NOMO-1 treated with dmso at 0.1 percent for 144 hours (cell line): ENCODE measurements at regions not wholly inside any gene's neighbourhood (a gene's known extent, or its start where the extent isn't known, plus 50 kb on each side); places are given as distances from the start of the nearest gene placed in this dataset.
"Not testable (repeated sequence)": the region's sequence is repeated elsewhere in the genome, so short reads cannot be mapped to it uniquely, and the experiment has no call there.

Experiments used
- DNase-seq: peaks from one replicate; lab custom pipeline; 2025; ENCODE audit not compliant: unreplicated experiment; lab: John Stamatoyannopoulos, UW

DNA sequence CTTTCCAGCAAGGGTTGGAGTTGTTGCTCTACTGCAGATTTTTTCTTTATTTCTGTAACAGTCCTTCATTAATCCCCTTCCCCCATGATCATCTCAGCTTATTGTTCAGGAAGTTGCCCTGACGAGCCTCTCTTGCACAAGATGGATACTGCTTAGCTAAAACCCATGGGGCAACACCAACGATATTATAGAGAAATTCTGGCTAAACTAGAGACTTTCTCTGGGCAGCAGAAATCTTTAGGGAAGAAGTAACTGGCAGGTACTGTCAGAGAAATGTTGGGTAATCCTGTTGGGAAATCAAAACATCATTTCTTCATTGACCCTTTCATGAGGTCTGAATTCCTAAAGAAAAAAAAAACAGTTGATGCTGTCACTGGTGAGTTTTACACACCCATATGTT, 921.3 kb downstream of the NLGN4X start:
- peak; percentile 22 for DNase-seq

DNA sequence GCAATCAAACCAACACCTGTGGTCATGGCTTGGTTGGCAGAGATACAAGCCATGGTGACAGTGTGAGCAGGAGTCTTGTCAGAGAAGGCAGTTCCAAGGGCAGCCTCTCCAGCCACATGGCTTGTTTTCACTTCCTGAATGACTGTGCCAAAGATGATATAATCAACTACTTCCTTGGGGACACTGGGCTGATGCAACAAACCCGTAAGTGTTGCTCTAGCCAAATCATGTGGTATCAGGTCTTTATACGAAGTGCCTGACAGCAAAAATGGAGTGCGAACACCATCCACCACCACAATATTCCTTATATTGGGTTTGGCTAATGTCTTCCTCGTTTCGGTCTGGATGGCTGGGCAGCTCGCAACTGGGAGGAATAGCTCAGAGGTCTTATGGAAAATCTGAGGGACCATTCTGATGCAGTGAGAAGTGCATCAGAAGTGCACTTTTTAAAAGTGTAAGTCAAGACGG, 922.0 kb downstream of the NLGN4X start:
- peak; percentile 19 for DNase-seq

DNA sequence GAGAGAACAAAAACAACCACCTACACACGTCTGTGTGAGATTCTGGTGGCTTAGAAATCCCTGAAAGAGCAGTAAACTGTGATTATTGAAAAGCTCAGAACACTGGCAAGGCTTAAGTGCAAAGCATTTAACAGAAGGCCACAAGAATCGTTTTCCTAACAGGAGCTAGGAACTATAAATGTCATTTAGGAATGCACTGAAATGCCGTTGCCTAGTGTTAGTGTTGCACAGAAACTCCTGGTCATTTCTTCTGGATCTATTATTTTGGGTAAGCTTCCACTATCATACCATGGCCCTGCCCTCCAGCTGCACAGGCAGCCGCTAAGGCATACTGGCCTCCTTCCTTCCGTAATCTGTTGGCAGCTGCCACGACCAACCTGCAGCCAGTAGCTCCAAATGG, 923.2 kb downstream of the NLGN4X start:
- no peak for DNase-seq

DNA sequence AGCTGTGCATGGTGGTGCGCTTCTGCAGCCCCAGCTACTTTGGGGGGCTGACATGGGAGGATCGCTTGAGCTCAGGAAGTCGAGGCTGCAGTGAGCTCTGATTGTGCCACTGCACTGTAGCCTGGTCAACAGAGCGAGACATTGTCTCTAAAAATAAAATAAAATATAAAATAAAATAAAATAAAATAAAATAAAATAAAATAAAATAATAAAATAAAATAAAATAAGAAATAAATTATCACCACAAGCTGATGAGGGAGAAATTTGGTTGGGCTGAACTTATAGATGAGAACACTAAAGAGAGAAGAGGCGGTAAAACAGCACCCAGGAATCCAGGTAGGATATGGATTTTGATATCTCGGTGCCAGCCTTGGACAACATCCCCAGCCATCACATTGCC, 933.7 kb downstream of the NLGN4X start:
- DNase-seq, result no peak

DNA sequence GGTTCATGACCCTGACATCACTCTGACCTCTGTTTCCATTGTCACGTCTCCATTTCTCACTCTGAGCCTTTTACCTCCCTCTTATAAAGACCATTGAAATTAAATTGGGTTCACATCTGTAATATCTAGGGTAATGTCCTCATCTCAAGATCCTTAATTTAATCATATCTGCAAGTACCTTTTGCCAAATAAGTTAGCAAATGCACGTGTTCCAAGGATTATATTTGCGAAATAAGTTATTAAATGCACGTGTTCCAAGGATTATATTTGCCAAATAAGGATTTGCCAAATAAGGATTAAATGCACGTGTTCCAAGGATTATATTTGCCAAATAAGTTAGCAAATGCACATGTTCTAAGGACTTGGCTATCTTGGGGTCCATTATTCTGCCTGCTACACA, 938.0 kb downstream of the NLGN4X start:
- no peak for DNase-seq

DNA sequence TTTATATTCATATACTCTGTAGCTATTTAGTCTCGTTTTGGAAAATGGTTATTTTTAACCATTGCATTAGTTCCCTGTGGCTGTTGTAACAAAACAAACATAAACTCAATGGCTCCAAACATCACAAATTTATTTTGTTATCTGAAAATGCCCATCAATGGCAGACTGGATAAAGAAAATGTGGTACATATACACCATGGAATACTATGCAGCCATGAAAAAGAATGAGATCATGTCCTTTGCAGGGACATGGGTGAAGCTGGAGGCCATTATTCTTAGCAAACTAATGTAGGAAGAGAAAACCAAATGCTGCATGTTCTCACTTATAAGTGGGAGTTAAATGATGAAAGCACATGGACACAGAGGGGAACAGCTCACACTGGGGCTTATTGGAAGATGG, 938.7 kb downstream of the NLGN4X start:
- not testable (repeated sequence) for DNase-seq

DNA sequence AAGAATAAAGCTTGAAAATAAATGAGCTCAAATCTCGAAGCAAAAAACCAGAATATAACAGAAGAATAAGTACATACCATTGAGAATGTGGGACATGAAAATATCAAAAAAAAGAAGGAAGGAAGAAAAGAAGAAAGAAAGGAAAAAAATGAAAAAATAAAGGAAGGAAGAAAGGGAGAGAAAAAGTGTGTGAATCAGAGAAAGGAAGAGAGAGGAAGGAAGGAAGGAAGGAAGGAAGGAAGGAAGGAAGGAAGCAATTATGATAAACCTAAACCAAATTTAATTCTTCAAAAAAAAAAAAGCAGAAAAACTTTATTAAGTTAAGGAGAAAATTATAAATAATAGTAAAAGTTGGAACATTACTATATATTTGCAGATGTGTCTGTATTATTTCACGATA, 949.8 kb downstream of the NLGN4X start:
- DNase-seq, result no peak

DNA sequence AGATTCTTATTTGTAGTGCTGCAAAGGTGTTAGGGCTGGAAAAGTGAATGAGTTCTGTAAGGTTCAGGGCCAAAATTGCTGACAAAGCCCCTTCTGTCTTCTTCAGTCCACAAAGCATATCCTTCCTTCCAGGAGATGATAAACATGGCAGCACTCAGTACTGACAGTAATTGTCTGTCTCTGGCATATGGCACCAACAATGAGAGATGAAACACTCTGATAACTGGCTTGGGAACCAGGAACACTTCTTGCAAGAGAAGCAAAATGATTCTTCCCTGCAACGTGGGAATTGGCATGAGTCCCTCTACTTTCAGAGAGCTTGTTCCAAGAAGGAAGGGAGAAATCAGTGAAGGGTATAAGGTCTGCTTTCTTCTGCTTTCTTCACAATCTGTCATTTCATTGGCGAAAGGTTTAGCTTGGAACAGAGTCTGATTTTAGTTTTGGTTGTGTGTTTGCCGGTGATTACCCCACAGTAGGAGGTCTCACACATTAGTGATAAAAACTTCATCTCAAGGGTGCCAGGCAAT, 963.3 kb downstream of the NLGN4X start:
- DNase-seq, result no peak

DNA sequence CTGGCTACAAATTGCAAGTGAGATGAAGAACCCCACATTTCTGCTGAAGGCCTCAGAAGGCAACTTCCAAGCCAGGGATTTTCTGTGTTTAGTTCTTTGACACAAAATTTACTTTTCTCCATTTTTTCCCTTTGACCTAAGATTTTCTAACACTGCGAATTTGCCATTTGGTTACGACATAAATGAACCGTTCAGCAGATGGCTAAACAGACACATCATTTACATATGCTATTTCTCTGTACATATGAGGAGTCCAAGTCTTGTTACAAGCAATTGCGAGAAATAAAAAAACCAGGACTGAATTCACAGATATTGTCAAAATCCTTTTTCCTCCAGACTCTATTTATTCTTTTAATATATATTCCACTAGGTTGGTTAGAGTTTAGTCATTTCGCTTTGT, 978.6 kb downstream of the NLGN4X start:
- no peak for DNase-seq

DNA sequence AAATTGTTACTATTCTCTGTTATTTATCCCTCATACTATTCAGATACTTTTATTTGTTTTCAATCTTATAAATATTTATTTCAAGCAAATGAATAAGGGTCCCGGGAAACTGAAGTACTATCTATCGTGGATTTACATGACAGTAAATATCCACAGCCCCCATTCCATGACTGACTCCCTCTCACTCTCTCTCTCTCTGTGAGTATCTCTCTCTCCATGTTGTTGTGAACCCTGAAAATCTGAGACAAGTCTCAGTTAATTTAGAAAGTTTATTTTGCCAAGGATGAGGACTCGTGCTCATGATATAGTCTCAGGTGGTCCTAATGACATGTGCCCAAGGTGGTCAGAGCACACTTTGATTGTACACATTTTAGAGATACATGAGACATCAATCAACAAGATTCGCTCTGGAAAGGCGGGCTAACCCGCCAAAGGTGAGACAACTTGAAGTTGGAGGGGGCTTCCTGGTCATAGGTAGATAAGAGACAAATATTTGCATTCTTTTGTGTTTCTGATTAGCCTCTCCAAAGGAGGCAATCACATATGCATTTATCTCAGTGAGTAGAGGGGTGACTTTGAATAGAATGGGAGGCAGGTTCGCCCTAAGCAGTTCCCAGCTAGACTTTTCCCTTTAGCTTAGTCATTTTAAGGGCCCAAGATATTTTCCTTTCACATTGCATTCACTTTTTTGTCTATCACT, 986.4 kb downstream of the NLGN4X start:
- no peak for DNase-seq

DNA sequence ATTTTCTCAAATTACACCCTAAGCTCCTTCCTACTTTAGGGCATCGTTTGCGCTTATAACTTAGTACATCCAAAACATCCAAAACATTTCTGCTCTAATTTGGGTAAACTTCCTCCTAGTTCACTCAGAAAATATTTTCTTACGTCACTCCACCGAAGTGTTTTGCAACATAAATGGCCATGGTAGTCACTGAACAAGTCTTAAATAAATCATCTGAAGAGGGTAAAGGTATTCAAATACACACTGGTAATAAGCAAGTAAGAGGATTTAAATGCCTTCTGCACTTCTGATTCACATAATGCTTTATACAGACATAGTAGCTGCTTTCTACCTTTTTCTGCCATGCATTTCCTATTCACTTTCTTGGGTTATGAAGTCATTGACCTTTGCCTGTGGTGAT, 991.9 kb downstream of the NLGN4X start:
- DNase-seq, result no peak

DNA sequence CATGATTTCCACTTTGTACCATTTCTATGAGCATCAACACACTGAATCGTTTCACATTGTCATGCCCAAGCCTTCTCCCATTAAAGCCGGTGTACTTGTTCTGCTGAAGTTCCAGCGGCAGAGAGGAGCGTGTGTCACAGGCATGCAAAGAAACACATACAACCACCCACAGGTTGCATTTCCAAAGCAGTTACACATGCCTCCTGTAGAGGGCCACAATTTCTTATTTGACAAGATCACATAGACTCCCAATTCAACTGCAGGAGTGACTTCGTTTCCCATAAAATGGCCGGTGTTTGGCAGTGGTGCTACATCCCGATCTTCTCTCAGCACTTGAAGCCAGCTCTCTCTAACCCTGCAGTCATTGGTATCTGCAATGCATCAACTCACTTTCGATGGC, 992.6 kb downstream of the NLGN4X start:
- DNase-seq, result no peak

DNA sequence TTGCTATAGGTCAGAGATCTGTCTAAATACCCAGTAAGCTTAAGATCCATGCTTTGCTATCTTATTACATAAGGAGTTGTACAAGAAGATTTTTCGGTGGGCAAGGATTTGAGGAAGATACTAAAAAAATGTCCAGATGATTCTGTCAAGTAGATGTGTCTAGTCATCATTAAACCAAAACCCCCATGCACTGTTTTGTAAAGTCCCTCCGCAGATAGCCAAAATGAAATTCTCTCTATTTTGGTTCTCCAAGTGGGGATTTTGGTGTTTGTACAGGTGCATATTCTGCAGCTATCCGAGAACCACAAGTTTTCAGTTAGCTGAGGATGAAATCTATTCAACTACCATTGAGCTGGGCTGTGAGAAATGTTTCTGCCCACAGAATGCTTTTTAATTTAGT, 994.8 kb downstream of the NLGN4X start:
- no peak for DNase-seq

DNA sequence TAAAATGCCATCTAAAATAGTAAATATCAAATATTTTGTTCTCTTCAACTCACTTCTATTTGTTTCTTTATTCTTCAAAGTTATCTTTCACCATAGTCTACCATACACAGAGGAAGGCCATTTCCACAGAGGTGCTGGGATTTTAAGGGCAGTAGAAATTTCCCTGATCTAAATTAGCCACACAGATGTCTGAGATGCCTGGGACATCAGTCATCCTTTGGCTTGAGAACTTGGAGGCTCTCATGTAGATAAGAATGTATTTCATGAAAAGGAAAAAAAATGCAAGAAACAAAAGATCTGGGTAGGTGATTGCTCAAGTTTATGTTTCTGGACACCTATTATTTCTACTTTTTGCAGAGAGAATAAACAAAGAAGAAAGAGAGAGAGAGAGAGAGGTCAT, 1008.2 kb downstream of the NLGN4X start:
- DNase-seq, result no peak

DNA sequence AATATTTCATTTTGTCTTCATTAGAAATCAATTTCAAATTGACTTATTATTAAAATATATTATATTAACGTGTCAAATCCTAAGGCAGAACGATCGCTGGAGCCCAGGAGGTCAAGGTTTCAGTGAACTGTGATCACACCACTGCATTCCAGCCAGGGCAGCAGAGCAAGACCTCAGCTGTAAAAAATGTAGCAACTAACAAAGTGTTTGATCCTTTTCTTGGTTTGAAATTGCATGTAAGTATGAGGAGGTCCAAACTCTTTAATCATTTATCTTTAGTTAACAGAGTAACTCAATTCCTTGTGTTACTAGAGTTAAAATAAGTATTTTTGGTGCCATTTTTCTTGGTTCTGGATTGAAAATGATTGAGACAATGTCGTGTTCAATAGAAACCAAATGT, 1033.9 kb downstream of the NLGN4X start:
- DNase-seq, result no peak

DNA sequence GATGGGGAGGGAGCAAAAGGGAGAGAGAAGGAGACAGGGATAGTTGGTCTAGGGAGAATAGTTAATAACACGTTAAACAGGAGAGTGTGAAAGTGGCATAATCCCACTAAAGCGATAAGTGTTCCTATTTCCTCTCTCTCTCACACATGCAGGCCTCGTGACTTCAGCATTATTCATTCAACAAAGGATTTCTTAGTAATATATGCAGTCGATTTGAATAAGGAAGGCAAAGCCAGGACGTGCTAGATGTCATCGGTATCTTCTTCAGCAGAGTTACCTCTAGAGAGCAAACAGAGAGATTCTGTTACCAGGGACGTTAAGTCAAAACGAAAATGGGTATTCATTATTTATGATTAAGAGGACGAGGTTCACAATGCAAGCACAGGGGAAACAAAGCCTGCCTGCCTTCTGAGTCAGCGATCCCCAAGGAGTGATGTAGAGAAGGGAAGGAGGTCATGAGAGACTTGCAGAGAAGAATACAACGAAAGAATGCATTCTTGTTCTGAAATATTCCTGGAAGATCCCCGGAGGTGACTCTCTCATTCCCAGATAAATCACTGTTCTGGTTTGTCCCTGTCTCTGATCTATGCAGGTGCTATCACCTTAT, 1048.4 kb downstream of the NLGN4X start:
- DNase-seq, result no peak

DNA sequence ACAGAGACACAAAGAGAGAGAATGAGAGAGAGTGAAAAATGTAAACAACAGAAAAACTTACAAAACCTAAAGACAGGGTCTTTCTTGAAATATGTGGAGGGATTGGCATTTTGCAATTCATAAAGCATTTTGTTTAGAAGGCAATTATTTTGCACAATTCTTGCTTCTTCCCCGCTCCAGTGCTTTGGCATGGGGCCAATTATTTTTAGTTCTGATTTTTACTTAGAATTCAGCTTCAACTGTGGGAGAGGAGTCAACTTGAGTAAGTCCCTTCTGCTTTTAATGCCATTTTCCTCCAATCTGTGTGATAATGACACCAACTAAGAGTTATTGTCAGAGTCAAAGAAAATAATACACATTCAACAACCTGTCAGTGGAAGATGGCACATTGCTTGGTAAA, 1051.9 kb downstream of the NLGN4X start:
- no peak for DNase-seq

DNA sequence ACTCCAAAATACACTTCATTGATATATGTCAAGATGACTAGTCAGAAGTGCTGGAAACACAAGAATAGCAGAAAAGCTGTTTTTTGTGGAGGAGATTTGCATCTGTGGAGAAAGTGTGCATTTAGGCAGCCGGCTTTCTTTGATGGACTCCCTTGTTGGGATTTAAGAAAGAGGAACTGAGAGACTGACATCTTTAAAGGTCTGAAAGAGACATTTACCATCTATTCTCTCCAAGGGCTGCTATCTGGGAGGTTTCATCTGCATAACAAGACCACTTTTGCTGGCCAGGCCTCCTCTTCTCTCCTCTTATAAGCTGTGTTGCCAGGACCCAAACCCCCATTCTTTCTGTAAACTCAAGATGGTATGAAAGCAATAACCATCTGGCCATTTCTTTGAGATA, 1065.0 kb downstream of the NLGN4X start:
- DNase-seq, result no peak

DNA sequence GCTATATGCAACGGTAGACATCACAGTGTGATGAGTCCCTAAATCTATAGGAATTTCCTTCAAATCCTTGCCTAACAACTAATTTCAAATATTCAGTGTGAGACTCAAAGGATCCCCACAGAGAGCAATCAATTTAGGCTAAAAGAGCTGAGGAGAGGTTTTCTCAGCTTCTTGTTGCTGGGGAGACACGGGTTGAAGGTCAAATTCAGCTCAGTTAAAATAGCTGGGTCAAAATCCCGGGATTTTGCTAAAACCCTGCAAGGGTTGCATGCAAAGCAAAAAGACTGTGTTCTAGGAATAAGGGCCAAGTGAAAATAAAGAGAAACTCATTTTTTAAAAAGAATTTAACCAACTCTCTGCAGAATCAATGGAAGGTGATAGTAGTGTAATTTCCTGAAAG, 1073.4 kb downstream of the NLGN4X start:
- no peak for DNase-seq

DNA sequence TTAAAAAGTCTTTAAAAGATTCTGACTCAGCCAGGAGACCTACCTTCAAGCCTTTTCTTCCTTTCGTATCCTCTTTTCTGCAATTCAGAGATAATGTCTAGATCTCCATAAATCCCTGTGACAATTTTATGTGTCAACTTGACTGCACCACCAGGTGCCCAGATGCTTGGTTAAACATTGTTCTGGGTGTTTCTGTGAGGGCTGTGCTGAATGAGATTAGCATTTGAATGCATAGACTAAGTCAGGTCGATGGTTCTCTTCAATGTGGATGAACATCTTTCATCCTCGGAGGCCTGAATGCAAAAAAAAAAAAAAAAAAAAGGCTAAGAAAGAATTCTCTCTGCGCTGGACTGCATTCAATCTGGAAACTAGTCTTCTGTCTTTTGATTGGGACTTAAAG, 1082.7 kb downstream of the NLGN4X start:
- DNase-seq, result no peak

DNA sequence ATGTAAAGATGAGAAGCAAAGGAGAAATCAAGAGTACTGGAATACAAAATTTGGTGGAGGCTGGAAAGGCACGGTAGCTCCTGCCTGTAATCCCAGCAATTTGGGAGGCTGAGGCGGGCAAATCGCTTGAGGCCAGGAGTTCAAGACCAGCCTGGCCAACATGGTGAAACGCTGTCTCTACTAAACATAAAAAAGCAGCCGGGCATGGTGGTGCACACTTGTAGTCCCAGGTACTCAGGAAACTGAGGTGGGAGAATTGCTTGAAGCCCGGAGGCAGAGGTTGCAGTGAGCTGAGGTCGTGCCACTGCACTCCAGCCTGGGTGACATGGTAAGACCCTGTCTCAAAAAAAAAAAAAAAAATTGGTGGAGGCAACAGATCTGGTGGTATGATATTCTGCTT, 1086.0 kb downstream of the NLGN4X start:
- DNase-seq, result no peak

DNA sequence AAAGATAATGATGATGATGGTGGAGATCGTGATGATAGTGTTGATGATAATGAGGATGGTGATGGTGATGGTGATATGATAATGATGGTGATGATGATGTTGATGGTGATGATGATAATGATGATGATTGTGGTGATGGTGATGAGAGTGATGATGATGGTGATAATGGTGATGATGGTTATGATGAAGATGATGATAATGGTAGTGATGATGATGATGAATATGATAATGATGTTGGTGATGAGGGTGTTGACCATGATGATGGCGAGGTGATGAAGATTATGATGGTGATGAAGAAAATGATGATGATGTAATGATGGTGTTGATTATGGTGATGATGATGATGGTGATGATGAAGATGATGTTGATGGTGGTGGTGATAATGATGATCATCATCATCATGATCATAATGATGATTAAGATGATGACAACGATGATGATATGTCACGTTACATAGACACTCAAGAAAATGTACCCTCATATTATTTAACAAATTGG, 1106.4 kb downstream of the NLGN4X start:
- DNase-seq, result no peak

DNA sequence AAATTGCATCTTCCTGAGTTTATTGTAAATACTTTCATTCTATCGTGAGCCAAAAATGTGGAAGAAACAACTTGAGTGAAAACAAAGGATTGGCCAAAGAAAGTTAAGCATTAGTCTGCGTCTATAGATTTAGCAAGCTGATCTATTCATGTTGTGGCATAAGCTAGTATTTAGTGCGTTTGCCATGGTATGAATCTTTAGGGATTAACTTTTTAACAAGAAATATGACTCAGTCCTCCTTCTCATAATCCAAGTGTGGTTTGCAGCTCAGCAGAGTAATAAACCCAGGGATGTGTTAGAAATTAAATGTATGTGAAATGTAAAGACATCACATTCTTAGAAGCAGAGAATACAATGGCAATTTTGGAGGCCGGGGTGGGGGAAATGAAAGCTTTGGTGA, 1110.9 kb downstream of the NLGN4X start:
- no peak for DNase-seq
